ENCODE measurements at regions not wholly inside any gene's neighbourhood (a gene's known extent, or its start where the extent isn't known, plus 50 kb on each side); places are given as distances from the start of the nearest gene placed in this dataset.
A peak's percentile ranks its signal among the peaks of the same experiment; 100 is the strongest.

GRCh38 chr4:33316033-33316432, 2595.9 kb downstream of the PCDH7 start:
- intact Hi-C loops (cut with micrococcal nuclease), result no loop called here
- H3K27ac Mint-ChIP-seq, result no peak overlapping the region

DNA sequence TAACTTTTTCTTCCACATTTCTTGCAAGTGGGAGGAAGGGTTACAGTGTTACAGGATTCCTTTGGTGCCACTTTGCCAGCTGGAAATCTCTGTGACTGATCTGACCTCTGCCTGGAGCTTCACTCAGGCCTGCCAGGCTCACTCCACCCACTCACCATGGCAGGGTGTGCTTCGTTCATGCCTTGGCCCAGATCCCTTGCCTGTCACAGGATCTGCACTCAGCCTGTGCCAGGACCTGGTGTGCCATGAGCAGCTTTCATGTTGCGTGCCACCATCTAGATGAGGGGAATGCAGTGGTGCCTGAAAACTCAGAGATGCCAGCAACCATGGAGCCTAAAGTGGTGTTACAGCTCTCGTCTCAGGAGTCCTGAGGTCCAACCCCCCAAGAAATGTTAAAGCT, 2596.4 kb downstream of the PCDH7 start:
- intact Hi-C loops (cut with micrococcal nuclease), result no loop called here
- no peaks in the 10 kb centered on the region for H3K4me1 ChIP-seq (ENCODE audit: insufficient read depth, low read length)
- no peaks in the 10 kb centered on the region for H3K36me3 ChIP-seq (ENCODE audit: insufficient read depth, low read length)
- H3K27ac Mint-ChIP-seq, result no peak overlapping the region
- no peaks in the 10 kb centered on the region for H3K4me1 Mint-ChIP-seq
- no peaks in the 10 kb centered on the region for H3K36me3 Mint-ChIP-seq
- no peak for DNase-seq
- no peak overlapping the region for H3K4me3 Mint-ChIP-seq
- ChIA-PET POLR2A (ENCODE audit: partially characterized antibody) (no interaction called here), CTCF (ENCODE audit: partially characterized antibody) (no interaction called here)
- peaks cover 0 to 5% of the 10 kb centered on the region in 2 donors for H3K9me3 ChIP-seq (ENCODE audit: control insufficient read depth in 1 of 2, low read length in 2 of 2)
- H3K9me3 Mint-ChIP-seq, result peaks cover 0 to 25% (median 10%) of the 10 kb centered on the region in 8 donors
- H3K27me3 Mint-ChIP-seq, result no peaks in the 10 kb centered on the region
- no peak overlapping the region for H3K27ac ChIP-seq (ENCODE audit: low read depth, low read length)
- H3K27me3 ChIP-seq (ENCODE audit: insufficient read depth, low read length), result no peaks in the 10 kb centered on the region
- H3K4me3 ChIP-seq (ENCODE audit: low read length in 2 of 2), result no peak overlapping the region

More at GRCh38 chr4:33316033-33316432, 2595.9 kb downstream of the PCDH7 start:
- H3K27me3 Mint-ChIP-seq, result no peaks in the 10 kb centered on the region
- H3K9me3 ChIP-seq (ENCODE audit: control insufficient read depth in 1 of 2, low read length in 2 of 2), result peaks cover 0 to 5% of the 10 kb centered on the region in 2 donors
- CTCF ChIA-PET (ENCODE audit: partially characterized antibody), result no interaction called here
- H3K4me3 ChIP-seq (ENCODE audit: low read length in 2 of 2), result no peak overlapping the region
- peaks cover 0 to 29% (median 11%) of the 10 kb centered on the region in 8 donors for H3K9me3 Mint-ChIP-seq
- no peaks in the 10 kb centered on the region for H3K36me3 Mint-ChIP-seq
- POLR2A ChIA-PET (ENCODE audit: partially characterized antibody), result no interaction called here
- no peaks in the 10 kb centered on the region for H3K4me1 ChIP-seq (ENCODE audit: insufficient read depth, low read length)
- H3K4me1 Mint-ChIP-seq, result no peaks in the 10 kb centered on the region
- no peak for DNase-seq
- no peaks in the 10 kb centered on the region for H3K36me3 ChIP-seq (ENCODE audit: insufficient read depth, low read length)
- no peak overlapping the region for H3K27ac ChIP-seq (ENCODE audit: low read depth, low read length)
- H3K27me3 ChIP-seq (ENCODE audit: insufficient read depth, low read length), result no peaks in the 10 kb centered on the region
- H3K4me3 Mint-ChIP-seq, result no peak overlapping the region

GRCh38 chr4:33323393-33323792, 2603.2 kb downstream of the PCDH7 start:
- H3K27ac Mint-ChIP-seq, result no peak overlapping the region
- H3K4me3 ChIP-seq (ENCODE audit: low read length in 2 of 2), result no peak overlapping the region
- DNase-seq, result no peak
- no peaks in the 10 kb centered on the region for H3K27me3 ChIP-seq (ENCODE audit: insufficient read depth, low read length)
- H3K27me3 Mint-ChIP-seq, result no peaks in the 10 kb centered on the region
- H3K36me3 Mint-ChIP-seq, result no peaks in the 10 kb centered on the region
- no peaks in the 10 kb centered on the region for H3K4me1 ChIP-seq (ENCODE audit: insufficient read depth, low read length)
- intact Hi-C loops (cut with micrococcal nuclease), result no loop called here
- POLR2A ChIA-PET (ENCODE audit: partially characterized antibody), result no interaction called here
- no peaks in the 10 kb centered on the region for H3K36me3 ChIP-seq (ENCODE audit: insufficient read depth, low read length)
- H3K4me3 Mint-ChIP-seq, result no peak overlapping the region
- H3K4me1 Mint-ChIP-seq, result no peaks in the 10 kb centered on the region
- H3K9me3 ChIP-seq (ENCODE audit: control insufficient read depth in 1 of 2, low read length in 2 of 2), result no peaks in the 10 kb centered on the region
- H3K27ac ChIP-seq (ENCODE audit: low read depth, low read length), result no peak overlapping the region
- H3K9me3 Mint-ChIP-seq, result peaks cover 0 to 16% (median 9%) of the 10 kb centered on the region in 8 donors
- CTCF ChIA-PET (ENCODE audit: partially characterized antibody), result no interaction called here

DNA sequence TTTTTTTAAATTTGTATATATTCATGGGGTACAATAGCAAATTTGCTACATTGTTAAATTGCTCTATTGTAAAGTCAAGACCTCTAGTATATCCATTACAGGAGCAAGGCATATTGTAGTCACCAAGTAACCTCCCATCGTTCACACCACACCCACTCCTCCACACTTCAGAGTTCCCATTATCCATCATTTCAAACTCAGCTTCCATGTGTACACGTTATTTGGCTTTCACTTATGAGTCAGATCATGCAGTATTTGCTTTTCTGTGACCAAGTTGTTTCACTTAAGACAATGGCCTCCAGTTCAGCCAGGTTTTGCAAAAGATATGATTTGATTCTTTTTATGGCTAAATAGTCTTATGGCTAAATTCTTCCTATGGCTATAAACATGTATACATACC, 2614.2 kb downstream of the PCDH7 start:
- no peaks in the 10 kb centered on the region for H3K4me1 Mint-ChIP-seq
- intact Hi-C loops (cut with micrococcal nuclease), result no loop called here
- ChIA-PET CTCF (ENCODE audit: partially characterized antibody) (no interaction called here), POLR2A (ENCODE audit: partially characterized antibody) (no interaction called here)
- Histone ChIP-seq H3K27me3 (ENCODE audit: insufficient read depth, low read length) (no peaks in the 10 kb centered on the region), H3K4me3 (ENCODE audit: low read length in 2 of 2) (no peak overlapping the region), H3K36me3 (ENCODE audit: insufficient read depth, low read length) (no peaks in the 10 kb centered on the region), H3K4me1 (ENCODE audit: insufficient read depth, low read length) (no peaks in the 10 kb centered on the region), H3K9me3 (ENCODE audit: control insufficient read depth in 1 of 2, low read length in 2 of 2) (peaks cover 0 to 11% of the 10 kb centered on the region in 2 donors), H3K27ac (ENCODE audit: low read depth, low read length) (no peak overlapping the region)
- no peak for DNase-seq
- H3K4me3 Mint-ChIP-seq, result no peak overlapping the region
- H3K27me3 Mint-ChIP-seq, result no peaks in the 10 kb centered on the region
- no peaks in the 10 kb centered on the region for H3K36me3 Mint-ChIP-seq
- peaks cover 0 to 42% (median 26%) of the 10 kb centered on the region in 8 donors for H3K9me3 Mint-ChIP-seq
- no peak overlapping the region for H3K27ac Mint-ChIP-seq

GRCh38 chr4:33339762-33340161, 2619.6 kb downstream of the PCDH7 start:
- H3K36me3 Mint-ChIP-seq, result no peaks in the 10 kb centered on the region
- Histone ChIP-seq H3K4me3 (ENCODE audit: low read length in 2 of 2) (no peak overlapping the region), H3K27me3 (ENCODE audit: insufficient read depth, low read length) (no peaks in the 10 kb centered on the region), H3K4me1 (ENCODE audit: insufficient read depth, low read length) (no peaks in the 10 kb centered on the region), H3K36me3 (ENCODE audit: insufficient read depth, low read length) (no peaks in the 10 kb centered on the region), H3K27ac (ENCODE audit: low read depth, low read length) (no peak overlapping the region), H3K9me3 (ENCODE audit: control insufficient read depth in 1 of 2, low read length in 2 of 2) (peaks cover 0 to 7% of the 10 kb centered on the region in 2 donors)
- intact Hi-C loops (cut with micrococcal nuclease), result no loop called here
- no peak for DNase-seq
- ChIA-PET CTCF (ENCODE audit: partially characterized antibody) (no interaction called here), POLR2A (ENCODE audit: partially characterized antibody) (no interaction called here)
- H3K27me3 Mint-ChIP-seq, result no peaks in the 10 kb centered on the region
- H3K9me3 Mint-ChIP-seq, result peaks cover 0 to 28% (median 14%) of the 10 kb centered on the region in 8 donors
- H3K4me1 Mint-ChIP-seq, result no peaks in the 10 kb centered on the region
- no peak overlapping the region for H3K4me3 Mint-ChIP-seq
- no peak overlapping the region for H3K27ac Mint-ChIP-seq

- Histone ChIP-seq H3K4me3 (ENCODE audit: low read length in 2 of 2) (no peak overlapping the region), H3K4me1 (ENCODE audit: insufficient read depth, low read length) (no peaks in the 10 kb centered on the region), H3K9me3 (ENCODE audit: control insufficient read depth in 1 of 2, low read length in 2 of 2) (peaks cover 0 to 7% of the 10 kb centered on the region in 2 donors), H3K27me3 (ENCODE audit: insufficient read depth, low read length) (no peaks in the 10 kb centered on the region), H3K36me3 (ENCODE audit: insufficient read depth, low read length) (no peaks in the 10 kb centered on the region), H3K27ac (ENCODE audit: low read depth, low read length) (no peak overlapping the region)
- H3K36me3 Mint-ChIP-seq, result no peaks in the 10 kb centered on the region
- H3K27me3 Mint-ChIP-seq, result no peaks in the 10 kb centered on the region
- H3K27ac Mint-ChIP-seq, result no peak overlapping the region
- DNase-seq, result peak in 1 of 5 donors; percentile 13
- ChIA-PET POLR2A (ENCODE audit: partially characterized antibody) (no interaction called here), CTCF (ENCODE audit: partially characterized antibody) (no interaction called here)
- intact Hi-C loops (cut with micrococcal nuclease), result no loop called here
- no peaks in the 10 kb centered on the region for H3K4me1 Mint-ChIP-seq
- no peak overlapping the region for H3K4me3 Mint-ChIP-seq
- H3K9me3 Mint-ChIP-seq, result peaks cover under 1 to 28% (median 13%) of the 10 kb centered on the region in 8 donors
Observed at GRCh38 chr4:33340168-33340567, 2620.0 kb downstream of the PCDH7 start.

DNA sequence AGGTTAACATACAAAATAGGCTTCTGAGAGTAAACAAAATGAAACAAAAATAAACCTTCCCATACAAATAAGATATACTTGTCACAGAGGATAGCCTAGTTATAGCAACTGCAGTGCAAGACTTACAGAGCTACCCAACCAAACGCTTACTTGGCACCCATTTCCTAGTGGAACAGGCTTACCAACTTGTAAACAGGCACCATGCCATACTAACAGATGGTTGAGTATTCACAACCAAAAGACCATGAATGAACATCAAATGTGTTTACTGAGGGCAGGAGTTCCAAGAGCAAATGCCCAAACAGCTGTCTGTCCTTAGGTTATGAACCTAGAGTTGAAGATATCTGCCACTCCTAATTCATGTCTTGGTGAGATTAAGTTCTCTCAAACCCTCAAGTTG, 2629.2 kb downstream of the PCDH7 start:
- H3K36me3 ChIP-seq (ENCODE audit: insufficient read depth, low read length), result no peaks in the 10 kb centered on the region
- H3K9me3 Mint-ChIP-seq, result peaks cover 0 to 8% (median 4%) of the 10 kb centered on the region in 8 donors
- no peaks in the 10 kb centered on the region for H3K4me1 ChIP-seq (ENCODE audit: insufficient read depth, low read length)
- POLR2A ChIA-PET (ENCODE audit: partially characterized antibody), result no interaction called here
- intact Hi-C loops (cut with micrococcal nuclease), result no loop called here
- H3K9me3 ChIP-seq (ENCODE audit: control insufficient read depth in 1 of 2, low read length in 2 of 2), result no peaks in the 10 kb centered on the region
- no peaks in the 10 kb centered on the region for H3K36me3 Mint-ChIP-seq
- no peak overlapping the region for H3K27ac ChIP-seq (ENCODE audit: low read depth, low read length)
- no peaks in the 10 kb centered on the region for H3K27me3 ChIP-seq (ENCODE audit: insufficient read depth, low read length)
- no peak for DNase-seq
- no peaks in the 10 kb centered on the region for H3K27me3 Mint-ChIP-seq
- CTCF ChIA-PET (ENCODE audit: partially characterized antibody), result no interaction called here
- H3K4me3 ChIP-seq (ENCODE audit: low read length in 2 of 2), result no peak overlapping the region
- H3K4me3 Mint-ChIP-seq, result no peak overlapping the region
- H3K4me1 Mint-ChIP-seq, result no peaks in the 10 kb centered on the region
- no peak overlapping the region for H3K27ac Mint-ChIP-seq

- Histone ChIP-seq H3K27ac (ENCODE audit: low read depth, low read length) (no peak overlapping the region), H3K9me3 (ENCODE audit: control insufficient read depth in 1 of 2, low read length in 2 of 2) (no peaks in the 10 kb centered on the region), H3K36me3 (ENCODE audit: insufficient read depth, low read length) (no peaks in the 10 kb centered on the region), H3K4me3 (ENCODE audit: low read length in 2 of 2) (no peak overlapping the region), H3K4me1 (ENCODE audit: insufficient read depth, low read length) (no peaks in the 10 kb centered on the region), H3K27me3 (ENCODE audit: insufficient read depth, low read length) (no peaks in the 10 kb centered on the region)
- ChIA-PET CTCF (ENCODE audit: partially characterized antibody) (no interaction called here), POLR2A (ENCODE audit: partially characterized antibody) (no interaction called here)
- H3K4me3 Mint-ChIP-seq, result no peak overlapping the region
- H3K27ac Mint-ChIP-seq, result no peak overlapping the region
- no peaks in the 10 kb centered on the region for H3K36me3 Mint-ChIP-seq
- peaks cover 0 to 6% (median 4%) of the 10 kb centered on the region in 8 donors for H3K9me3 Mint-ChIP-seq
- no peak for DNase-seq
- intact Hi-C loops (cut with micrococcal nuclease), result no loop called here
- no peaks in the 10 kb centered on the region for H3K27me3 Mint-ChIP-seq
- no peaks in the 10 kb centered on the region for H3K4me1 Mint-ChIP-seq
Observed at GRCh38 chr4:33357121-33357520, 2637.0 kb downstream of the PCDH7 start.
